ENCODE measurements at regions not wholly inside any gene's neighbourhood (a gene's known extent, or its start where the extent isn't known, plus 50 kb on each side); places are given as distances from the start of the nearest gene placed in this dataset.
"Not testable (repeated sequence)": the region's sequence is repeated elsewhere in the genome, so short reads cannot be mapped to it uniquely, and the experiment has no call there.

DNA sequence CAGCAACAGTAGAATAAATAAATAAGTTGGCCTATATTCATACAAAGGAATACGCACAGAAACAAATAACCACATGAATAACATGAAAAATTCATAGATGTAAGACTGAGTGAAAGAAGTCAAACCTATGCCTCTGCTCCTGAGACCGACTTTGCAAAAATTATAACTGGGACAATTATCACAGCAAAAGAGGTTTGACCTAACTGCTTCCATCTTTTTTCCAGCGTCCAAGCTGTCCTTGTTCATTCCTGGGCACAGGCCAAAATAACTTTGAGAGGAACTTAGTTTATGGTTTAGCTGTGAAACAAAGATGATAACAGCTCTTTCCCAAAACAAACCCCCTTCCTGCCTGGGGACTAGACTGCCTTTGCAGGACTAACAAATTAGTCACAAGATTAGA lies 109.6 kb upstream of the NBPF11 start:
- DNase-seq, result not testable (repeated sequence)

DNA sequence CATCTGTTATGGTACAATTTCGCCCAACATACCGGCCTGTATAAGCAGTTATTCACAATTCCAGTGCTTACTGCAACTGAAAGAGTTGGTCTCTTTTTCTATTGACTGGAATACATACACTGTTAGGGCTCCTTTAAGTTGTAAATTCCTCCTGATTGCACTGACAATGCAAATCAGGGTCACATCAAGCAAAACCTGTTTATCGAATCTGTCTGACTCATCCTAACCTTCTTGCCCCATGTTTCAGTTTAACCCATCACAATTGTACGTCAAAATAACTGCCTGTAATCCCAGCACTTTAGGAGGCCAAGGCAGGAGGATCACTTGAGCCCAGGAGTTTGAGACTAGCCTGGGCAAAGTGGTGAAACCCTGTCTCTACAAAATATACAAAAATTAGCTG lies 105.8 kb upstream of the NBPF11 start:
- not testable (repeated sequence) for DNase-seq

DNA sequence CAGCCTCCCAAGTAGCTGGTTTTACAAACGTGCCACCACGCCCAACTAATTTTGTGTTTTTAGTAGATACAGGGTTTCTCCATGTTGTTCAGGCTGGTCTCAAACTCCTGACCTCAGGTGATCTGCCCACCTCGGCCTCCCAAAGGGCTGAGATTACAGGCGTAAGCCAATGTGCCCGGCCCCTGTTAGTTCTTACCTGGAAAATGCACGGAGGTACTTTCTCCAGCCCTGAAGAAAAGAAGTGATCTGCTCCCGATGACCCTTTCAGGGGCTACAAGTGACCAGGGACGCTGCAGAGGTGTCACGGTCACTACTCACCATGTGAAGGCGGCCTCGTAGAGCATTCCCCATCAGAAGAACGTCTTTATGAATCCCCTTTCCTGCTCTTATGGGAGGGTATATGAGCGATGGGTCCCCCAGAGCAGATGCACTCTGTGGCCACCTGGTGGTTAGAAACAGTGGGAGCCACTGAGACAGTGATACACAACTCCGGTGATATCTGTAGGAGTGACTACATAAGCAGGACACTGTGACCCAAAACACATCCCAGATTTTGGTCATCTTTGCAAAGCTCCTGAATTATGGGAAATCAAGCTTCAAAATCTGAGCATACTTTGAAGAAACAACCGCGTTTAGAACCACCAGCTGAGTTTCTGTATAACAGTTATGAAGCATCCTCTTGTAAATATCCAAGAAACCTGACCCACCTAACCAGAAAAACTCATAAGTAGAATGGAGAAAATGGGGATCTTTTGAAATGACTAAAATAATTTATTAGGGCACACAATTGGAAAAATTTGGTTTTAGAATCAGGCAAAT lies 102.7 kb upstream of the NBPF11 start:
- peak; percentile 34 for DNase-seq

DNA sequence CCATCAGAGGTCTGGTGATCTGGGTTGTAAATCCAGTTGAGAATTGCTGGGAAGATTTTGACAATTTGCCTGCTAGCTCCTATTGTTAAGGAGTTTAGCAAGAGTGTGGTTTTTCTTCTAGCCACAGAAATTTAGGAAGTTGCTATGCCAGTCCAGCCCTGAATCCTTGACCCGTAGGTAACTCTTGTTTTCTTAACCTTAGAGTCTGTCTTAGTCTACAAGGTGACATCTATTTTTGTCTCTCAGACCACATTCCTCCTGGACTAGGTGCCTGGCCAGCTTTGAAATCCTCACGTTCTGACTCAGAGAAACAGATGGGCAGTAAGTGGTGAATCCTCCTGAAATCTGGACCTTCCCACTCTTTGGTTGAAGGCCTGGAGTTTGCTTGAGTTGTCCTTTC lies 101.7 kb upstream of the NBPF11 start:
- DNase-seq, result not testable (repeated sequence)

DNA sequence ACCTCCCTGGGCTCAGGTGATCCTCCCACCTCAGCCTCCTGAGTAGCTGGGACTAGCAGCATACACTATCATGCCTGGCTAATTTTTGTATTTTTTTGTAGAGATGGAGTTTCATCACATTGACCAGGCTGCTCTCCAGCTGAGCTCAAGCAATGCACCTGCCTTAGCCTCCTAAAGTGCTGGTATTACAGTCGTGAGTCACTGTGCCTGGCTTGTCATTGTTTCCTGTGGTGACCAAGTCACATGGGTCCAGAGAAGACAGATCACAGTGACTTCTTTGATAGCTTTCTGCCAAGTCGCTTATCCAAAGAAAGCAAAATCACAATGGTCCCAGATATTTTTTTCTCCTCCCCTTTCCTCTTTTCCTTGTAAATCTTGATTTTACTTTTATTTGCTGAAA lies 96.7 kb upstream of the NBPF11 start:
- not testable (repeated sequence) for DNase-seq

DNA sequence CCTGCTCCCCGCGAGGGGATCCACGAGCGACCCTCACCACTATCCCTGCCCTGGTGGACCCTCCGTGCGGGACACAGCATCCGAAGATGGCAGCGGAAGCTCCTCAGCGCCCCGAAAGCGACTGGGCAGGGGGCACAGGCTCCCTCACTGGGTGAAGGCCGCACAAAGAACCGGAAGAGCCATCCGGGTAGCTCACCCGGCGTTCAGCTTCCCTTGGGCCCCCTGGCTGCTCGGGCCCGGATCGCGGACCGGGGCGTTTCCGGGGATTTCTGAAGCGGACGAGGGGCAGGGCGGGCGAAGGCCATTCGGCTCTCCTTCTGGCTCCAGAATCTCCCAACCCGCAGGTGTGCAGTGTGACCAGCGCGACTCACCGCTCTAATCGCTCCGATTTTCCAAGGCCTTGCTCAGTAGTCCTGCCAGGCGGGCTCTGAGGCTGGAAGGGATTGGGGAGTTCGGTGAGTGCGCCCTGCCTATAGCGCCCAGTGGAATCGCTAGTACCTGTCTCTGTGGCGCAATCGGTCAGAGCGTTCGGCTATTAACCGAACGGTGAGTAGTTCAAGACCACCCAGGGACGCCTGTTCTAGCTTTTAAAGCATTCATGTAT lies 94.3 kb upstream of the NBPF11 start:
- not testable (repeated sequence) for DNase-seq

DNA sequence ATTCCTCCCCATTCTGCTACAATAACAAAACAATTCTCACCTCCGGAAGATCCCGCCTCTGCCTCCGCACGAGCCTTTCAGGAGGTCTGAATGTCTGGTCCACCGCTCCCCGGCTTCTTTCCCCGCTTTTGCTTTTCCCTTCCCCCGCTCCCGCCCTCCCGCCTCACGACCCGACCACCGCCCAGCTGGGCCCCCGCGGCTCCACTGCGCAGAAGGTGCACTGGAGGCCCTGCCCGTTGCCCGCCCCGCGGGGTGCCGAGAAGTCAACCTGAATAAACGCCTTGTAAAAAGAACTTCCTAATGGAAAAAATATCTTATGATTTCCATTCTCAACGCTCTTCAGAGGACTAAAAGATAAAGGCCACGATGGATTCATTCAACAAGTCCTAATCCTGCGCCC lies 93.8 kb upstream of the NBPF11 start:
- DNase-seq, result not testable (repeated sequence)

DNA sequence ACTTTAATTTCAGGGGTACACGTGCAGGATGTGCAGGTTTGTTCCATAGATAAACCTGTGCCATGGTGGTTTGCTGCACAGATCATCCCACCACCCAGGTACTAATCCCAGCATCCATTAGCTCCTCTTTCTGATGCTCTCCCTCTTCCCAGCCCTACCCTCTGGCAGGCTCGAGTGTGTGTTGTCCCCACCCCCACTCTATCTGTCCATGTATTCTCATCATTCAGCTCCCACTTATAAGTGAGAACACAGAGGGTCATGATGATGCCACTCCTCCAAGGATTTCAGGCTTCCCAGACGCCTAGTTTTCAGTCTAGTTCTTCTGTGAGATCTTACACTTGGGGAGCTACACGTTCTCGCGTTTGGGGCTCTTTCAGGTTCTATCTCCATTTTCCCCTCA lies 93.4 kb upstream of the NBPF11 start:
- DNase-seq, result not testable (repeated sequence)

DNA sequence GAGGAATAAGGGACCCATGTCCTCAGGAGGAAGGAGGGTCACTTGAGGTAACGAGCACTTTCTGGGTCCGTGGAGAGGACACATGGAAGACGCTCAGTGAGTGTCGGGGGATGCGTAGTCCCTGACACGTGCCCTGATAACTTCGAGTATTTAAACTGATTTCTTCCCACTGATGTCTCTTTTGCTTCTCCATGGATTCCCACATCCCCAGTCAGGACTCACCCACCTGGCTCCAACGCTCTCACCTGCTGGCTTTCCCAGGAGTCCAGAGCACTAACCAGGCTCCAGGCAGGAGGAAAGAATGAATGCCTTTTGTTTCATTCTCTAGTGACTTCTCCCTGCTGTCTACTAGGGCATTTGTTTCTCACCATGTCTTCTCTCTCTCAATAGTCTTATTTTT lies 81.2 kb upstream of the NBPF11 start:
- not testable (repeated sequence) for DNase-seq

DNA sequence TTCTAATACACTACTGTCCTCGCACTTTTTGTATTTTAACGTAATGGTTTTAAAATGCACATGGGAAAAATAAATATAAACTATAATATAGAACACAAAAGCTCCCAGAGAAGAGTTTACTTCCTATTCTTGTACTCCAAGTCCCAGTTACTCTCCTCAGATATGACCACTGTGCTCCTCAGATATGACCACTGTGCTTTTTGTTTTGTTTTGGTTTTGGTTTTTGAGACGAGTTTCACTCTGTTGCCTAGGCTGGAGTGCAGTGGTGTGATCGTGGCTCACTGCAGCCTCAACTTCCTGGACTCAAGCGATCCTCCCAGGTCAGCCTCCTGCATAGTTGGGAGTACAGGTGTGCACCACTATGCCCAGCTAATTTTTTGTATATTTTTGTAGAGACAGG lies 76.8 kb upstream of the NBPF11 start:
- DNase-seq, result not testable (repeated sequence)

DNA sequence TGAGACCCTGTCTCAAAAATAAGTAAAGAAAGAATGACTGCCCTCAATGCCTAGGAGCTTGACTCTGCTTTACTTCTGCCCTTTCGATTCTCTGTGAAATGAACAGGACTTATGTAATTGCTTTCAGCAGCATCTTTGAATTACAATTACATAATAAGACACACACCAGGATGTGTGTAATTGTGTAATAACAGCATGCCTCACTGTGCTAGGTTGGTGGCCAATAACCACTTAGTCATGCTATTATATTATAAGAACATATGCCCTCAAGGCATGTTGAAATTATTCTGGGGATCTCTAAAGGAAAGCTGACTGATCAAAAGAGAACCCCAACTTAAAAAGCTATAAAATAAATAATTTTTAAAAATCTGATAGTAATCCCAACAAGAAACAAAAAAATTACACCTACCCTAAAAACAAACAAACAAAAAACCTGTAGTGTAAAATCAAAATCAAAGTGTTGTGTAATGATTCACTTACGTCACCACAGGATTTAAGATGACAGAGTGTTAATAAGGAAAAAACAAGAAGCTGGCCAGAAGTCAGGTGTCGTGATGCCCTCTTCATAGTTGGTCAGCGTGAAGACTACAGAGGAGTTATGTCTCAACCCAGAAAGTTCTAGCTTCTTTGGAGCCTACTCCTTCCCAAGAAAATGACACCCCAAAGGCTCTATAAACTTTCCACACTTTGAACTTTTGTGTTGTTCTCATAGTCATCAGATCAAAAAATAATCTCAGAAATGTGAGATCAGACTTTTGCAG lies 70.5 kb upstream of the NBPF11 start:
- not testable (repeated sequence) for DNase-seq

DNA sequence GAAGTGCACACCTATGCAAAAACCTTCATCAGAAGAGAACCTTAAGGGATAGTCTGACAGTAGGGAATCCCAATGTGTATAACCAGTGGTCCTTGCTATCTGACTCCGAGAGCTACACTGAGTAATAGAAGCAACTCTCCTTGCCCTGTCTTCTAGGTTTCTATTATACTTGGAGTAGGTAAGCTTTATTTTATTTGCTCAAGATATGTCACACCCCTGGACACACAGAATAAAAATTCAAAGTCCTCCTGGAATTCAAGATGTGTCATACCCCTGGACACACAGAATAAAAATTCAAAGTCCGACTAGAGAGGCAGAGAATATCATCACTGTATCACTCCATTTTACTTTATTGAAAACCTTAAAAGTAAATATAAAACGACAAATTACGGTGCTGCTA lies 69.5 kb upstream of the NBPF11 start:
- DNase-seq, result not testable (repeated sequence)

DNA sequence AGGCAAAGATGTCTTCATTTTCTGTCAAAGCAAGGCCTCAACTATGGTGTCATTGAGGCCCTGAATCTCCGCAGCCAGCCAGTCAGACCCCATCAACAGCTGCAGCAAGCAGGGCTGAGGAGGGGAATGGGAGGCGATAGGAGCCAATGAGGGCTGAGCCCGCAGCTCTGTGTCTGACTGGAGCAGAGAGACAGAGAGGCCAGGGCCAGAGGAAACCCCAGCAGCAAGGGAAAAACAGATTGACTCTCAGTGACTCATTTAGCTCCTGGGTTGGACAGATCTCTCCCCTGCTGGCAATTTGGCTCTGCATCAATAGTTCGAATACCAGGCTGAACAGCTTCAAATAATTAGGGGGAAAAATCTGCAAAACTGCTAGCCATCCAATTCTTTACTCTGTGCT lies 67.1 kb upstream of the NBPF11 start:
- not testable (repeated sequence) for DNase-seq

DNA sequence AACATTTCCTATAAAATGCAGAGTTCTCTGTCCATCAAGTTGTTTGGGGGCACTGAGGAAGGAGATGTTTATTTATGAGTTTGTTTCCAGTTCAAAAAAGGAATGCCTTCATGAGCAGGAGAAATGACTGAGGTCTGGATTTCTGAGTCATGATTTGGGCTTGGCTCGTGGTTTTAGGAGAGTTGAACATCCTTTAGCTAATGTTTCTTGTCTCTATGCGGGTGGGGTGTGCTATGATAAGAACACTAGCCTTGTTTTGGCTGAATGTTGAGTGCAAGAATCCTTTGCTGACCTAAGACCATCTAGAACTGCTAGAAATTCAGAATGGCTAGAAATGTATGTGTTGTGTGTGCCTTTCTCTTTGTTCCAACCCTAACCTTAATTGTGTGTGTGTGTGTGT lies 59.1 kb upstream of the NBPF11 start:
- DNase-seq, result not testable (repeated sequence)

DNA sequence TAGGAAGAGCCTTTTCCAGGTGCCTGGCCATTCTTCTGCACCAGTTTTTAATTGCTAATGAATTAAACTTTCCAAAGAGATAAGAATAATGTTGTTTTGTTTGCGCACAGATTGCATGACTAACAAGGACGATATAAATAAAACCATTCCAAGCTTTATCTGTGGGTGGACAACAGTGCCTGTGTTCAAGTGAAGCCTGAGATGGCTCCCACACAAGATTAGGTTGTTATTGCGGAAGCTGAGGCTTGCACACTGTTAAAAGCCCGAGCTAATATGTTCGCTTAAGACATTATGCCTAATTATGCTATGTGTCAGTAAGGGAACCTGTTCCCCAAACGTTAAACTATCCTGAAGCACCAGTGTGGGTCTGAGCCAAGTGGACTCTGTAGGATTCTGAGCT lies 58.5 kb upstream of the NBPF11 start:
- DNase-seq, result not testable (repeated sequence)

DNA sequence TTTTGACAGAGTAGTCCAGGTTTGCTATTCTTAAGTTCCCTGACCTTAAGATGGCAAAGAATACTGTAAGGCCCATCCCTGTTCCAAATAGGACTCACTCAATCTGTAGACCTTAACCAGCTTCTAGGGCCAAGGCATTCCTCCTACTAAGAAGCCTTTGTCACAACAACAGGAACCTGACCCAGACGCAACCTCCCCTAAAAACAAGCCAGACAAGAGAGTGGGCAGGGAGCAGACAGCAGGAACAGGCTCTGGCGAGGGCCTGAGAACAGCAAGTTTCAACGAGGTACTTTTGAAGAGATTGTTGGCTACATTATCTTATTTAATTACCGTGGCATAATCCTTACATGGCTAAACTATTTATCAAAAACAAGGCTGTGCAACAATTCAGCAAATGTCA lies 58.1 kb upstream of the NBPF11 start:
- not testable (repeated sequence) for DNase-seq

DNA sequence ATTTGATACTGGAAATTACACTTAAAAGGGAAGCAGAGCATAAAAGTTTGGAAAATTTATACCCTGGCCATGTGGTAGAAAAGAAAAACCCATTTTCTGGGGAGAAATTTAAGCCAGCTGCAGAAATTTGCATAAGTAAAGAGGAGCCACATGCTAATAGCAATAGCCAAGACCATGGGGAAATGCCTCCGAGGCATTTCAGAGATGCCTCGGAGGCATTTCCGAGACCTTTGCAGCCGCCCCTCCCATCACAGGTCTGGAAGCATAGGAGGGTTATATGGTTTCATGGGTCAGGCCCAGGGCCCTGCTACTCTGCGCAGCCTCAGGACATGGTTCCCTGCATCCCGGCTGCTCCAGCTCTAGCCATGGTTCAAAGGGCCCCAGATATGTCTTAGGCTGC lies 49.9 kb upstream of the NBPF11 start:
- DNase-seq, result not testable (repeated sequence)
